Erythroblast (primary cell): ENCODE measurements at regions not wholly inside any gene's neighbourhood (a gene's known extent, or its start where the extent isn't known, plus 50 kb on each side); places are given as distances from the start of the nearest gene placed in this dataset.

Experiments used
- GATA1 ChIP-seq: IDR thresholded peaks from 2 replicates; pipeline ENCODE4 v1.6.1; 2011; ENCODE audit warnings: low read depth, mild to moderate bottlenecking, control low read depth, low read length, moderate library complexity
- POLR2A ChIP-seq: IDR thresholded peaks from 2 replicates; pipeline ENCODE4 v1.6.1; 2011; ENCODE audit warnings: mild to moderate bottlenecking, low read length

DNA sequence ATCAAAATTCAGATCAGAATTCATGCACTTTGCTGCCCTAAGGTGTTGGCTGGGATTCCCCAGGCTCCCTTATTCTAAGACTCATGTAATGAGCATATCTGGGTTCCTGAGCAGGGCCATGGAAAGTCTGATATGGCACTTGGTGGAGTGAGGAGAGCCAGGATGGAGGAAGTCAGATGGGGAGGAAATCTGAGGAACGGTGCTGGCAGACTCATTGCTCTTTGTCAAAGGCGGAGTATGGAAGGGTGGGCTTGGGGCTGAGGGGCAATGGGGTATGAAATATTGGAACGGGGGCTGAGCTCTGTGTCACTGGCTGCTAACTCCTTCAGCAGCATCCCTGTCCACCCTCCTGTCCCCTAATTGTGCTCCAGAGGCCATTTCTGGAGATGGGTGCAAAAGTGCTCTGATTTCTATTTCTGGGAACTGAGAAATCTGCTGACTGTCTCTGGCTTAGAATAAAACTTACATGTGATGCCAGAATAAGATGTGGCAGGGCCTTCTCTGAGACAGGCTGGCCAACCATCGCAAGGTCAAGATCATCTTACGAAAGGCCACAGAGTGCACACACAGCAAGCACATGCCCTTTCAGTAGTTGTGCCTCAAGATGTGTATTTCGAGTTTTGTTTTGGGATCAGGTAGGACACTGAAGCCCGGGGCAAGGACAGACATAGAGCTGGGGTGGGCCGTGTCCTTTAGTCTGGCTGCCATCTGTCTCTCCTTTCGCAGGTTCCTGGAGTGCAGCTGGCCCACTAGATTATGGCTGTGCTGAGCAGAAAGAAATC, 480.0 kb upstream of the HS6ST1 start:
- TF ChIP-seq POLR2A = no peak
- no peak for TF ChIP-seq GATA1
